Neuronal stem cell (in vitro differentiated cells): ENCODE measurements at regions not wholly inside any gene's neighbourhood (a gene's known extent, or its start where the extent isn't known, plus 50 kb on each side); places are given as distances from the start of the nearest gene placed in this dataset.

ENCODE experiments used
- DNase-seq: peaks from one replicate; pipeline ENCODE4 v3.0.0-alpha.2; 2013; ENCODE audit warnings: low spot score
- H2AFZ ChIP-seq: one replicate; pipeline ENCODE4 v1.6.1; 2013; ENCODE audit warnings: mild to moderate bottlenecking, low read length, inconsistent platforms
- H2AK5ac ChIP-seq: 2 replicates; pipeline ENCODE4 v1.6.1; 2013; ENCODE audit warnings: low read depth, mild to moderate bottlenecking, inconsistent platforms, low read length, moderate library complexity, mixed read lengths
- H2BK120ac ChIP-seq: 2 replicates; pipeline ENCODE4 v1.6.1; 2013; ENCODE audit warnings: low read depth, mild to moderate bottlenecking, inconsistent platforms, low read length, moderate library complexity, mixed read lengths
- H2BK12ac ChIP-seq: one replicate; pipeline ENCODE4 v1.6.1; 2013; ENCODE audit warnings: low read length, inconsistent platforms
- H2BK15ac ChIP-seq: 2 replicates; pipeline ENCODE4 v1.6.1; 2013; ENCODE audit warnings: mild to moderate bottlenecking, low read length, inconsistent platforms, mixed read lengths
- H2BK5ac ChIP-seq: one replicate; pipeline ENCODE4 v1.6.1; 2013; ENCODE audit warnings: inconsistent platforms, mild to moderate bottlenecking, low read length, moderate library complexity
- H3K14ac ChIP-seq: one replicate; pipeline ENCODE4 v1.6.1; 2013; ENCODE audit warnings: low read length, inconsistent platforms
- H3K18ac ChIP-seq: 2 replicates; pipeline ENCODE4 v1.6.1; 2013; ENCODE audit warnings: low read length, inconsistent platforms
- H3K23ac ChIP-seq: 2 replicates; pipeline ENCODE4 v1.6.1; 2013; ENCODE audit warnings: low read depth, mild to moderate bottlenecking, mixed read lengths, low read length, inconsistent platforms; ENCODE audit not compliant: poor library complexity
- H3K27ac ChIP-seq: replicated peaks from 3 replicates; pipeline ENCODE4 v1.5.1; 2013; ENCODE audit warnings: low read length, inconsistent platforms
- H3K27me3 ChIP-seq, 3 experiments: 2 replicates each; pipeline ENCODE4 v1.6.1; 2013; ENCODE audit warnings: low read length in 3 of 3, mild to moderate bottlenecking in 2 of 3, inconsistent platforms in 1 of 3, low read depth in 1 of 3, mixed read lengths in 1 of 3, moderate library complexity in 1 of 3; ENCODE audit not compliant: control insufficient read depth in 3 of 3, insufficient read depth in 3 of 3
- H3K36me3 ChIP-seq, 2 donors: replicated peaks in 1 of 2; 2 replicates each; pipeline ENCODE4 v1.6.1; 2013; ENCODE audit warnings: low read length in 2 of 2; ENCODE audit not compliant: control insufficient read depth in 2 of 2, insufficient read depth in 2 of 2
- H3K4ac ChIP-seq: 2 replicates; pipeline ENCODE4 v1.6.1; 2013; ENCODE audit warnings: inconsistent platforms, mild to moderate bottlenecking, low read length, moderate library complexity
- H3K4me1 ChIP-seq, 2 donors: 1 replicate in 1 of 2; 2 replicates in 1 of 2; pipeline ENCODE4 v1.6.1; 2013; ENCODE audit warnings: low read length in 2 of 2, low read depth in 1 of 2; ENCODE audit not compliant: control insufficient read depth in 2 of 2, insufficient read depth in 1 of 2
- H3K4me2 ChIP-seq: one replicate; pipeline ENCODE4 v1.6.1; 2013; ENCODE audit warnings: mild to moderate bottlenecking, low read length, inconsistent platforms; ENCODE audit not compliant: insufficient read depth, poor library complexity, severe bottlenecking
- H3K4me3 ChIP-seq, 2 donors: 2 replicates each; pipeline ENCODE4 v1.5.1; 2013; ENCODE audit warnings: low read length in 2 of 2, mild to moderate bottlenecking in 2 of 2, inconsistent platforms in 1 of 2, moderate library complexity in 1 of 2
- H3K79me1 ChIP-seq: one replicate; pipeline ENCODE4 v1.6.1; 2013; ENCODE audit warnings: low read depth, mild to moderate bottlenecking, inconsistent platforms, low read length, moderate library complexity
- H3K9ac ChIP-seq: one replicate; pipeline ENCODE4 v1.6.1; 2013; ENCODE audit warnings: mild to moderate bottlenecking, low read depth, low read length, inconsistent platforms; ENCODE audit not compliant: poor library complexity
- H3K9me3 ChIP-seq, 2 donors: replicated peaks in 1 of 2; 2 replicates each; pipeline versions ENCODE3 to v1.6.1; 2013; ENCODE audit warnings: low read length in 2 of 2, mild to moderate bottlenecking in 2 of 2, inconsistent platforms in 1 of 2, low read depth in 1 of 2, mixed read lengths in 1 of 2, moderate library complexity in 1 of 2; ENCODE audit not compliant: control insufficient read depth in 2 of 2, insufficient read depth in 1 of 2
- H4K8ac ChIP-seq: one replicate; pipeline ENCODE4 v1.6.1; 2013; ENCODE audit warnings: low read depth, mild to moderate bottlenecking, inconsistent platforms, low read length, moderate library complexity
- H4K91ac ChIP-seq: one replicate; pipeline ENCODE4 v1.6.1; 2013; ENCODE audit warnings: low read length, low read depth, mild to moderate bottlenecking, inconsistent platforms; ENCODE audit not compliant: poor library complexity
- WGBS, 2 donors: extraction: QIAGEN DNeasy Blood & Tissue Kit; methylation state at CpG; one replicate each; pipeline ENCODE4 v1.1.7; 2013; ENCODE audit warnings: missing lambda C conversion rate in 2 of 2, mixed read lengths in 1 of 2; ENCODE audit not compliant: insufficient read length in 2 of 2, insufficient replicate concordance in 1 of 2; ENCODE audit errors: extremely low coverage in 2 of 2; 5-methylcytosine and 5-hydroxymethylcytosine counted together

DNA sequence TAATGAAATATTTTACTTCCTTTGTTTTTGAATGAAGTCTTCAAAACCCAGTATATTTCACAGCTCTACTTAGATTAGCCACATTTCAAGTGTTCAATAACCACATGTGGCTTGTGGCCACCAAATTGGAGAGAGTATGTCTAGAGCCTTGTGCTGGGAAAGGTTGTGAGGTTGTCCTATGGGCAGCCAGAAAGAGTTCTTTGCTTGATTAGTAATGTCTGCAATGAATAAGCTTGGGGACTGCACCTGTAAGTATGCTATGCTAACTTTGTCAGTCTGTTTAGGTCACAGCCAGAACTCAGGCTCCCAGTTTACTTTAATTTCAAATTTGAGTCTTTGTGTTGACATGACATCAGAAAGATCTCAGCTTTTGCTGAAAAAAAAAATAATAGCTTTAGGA lies 294.9 kb upstream of the SOX14 start:
- Histone ChIP-seq H2BK12ac (no peak overlapping the region), H3K79me1 (no peaks in the 10 kb centered on the region), H3K27ac (no peak overlapping the region), H2BK5ac (no peak overlapping the region), H3K14ac (no peak overlapping the region), H3K27me3 (no peaks in the 10 kb centered on the region), H3K18ac (no peak overlapping the region), H3K4ac (no peak overlapping the region), H4K91ac (no peak overlapping the region), H3K23ac (no peak overlapping the region), H3K4me1 (peaks cover 0 to 6% of the 10 kb centered on the region in 2 donors), H2BK15ac (no peak overlapping the region), H3K36me3 (no peaks in the 10 kb centered on the region), H2AFZ (no peak overlapping the region), H3K4me3 (no peak overlapping the region), H4K8ac (no peak overlapping the region), H3K4me2 (no peak overlapping the region), H3K9me3 (no peaks in the 10 kb centered on the region), H2AK5ac (no peak overlapping the region), H3K9ac (no peak overlapping the region), H2BK120ac (no peak overlapping the region)
- DNase-seq, result no peak

DNA sequence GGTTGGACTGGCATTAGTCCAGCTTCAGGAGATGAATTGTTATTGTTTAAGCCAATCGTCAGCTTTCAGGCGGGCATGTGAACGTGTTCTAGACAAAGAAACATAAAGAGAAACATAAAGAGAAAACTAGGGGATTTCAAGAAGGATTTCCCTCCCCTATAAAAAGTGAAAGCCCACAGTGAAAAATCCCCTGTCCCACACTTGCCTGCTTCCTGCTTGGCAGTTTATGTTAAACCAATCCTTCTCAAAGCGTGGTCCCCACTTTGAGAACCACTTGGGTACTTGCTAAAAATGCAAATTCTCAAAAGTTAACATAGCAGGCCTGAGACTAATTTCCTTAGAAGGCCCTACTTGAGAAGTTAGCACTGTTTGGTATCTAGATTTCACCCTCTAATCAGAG lies 293.0 kb upstream of the SOX14 start:
- H2BK15ac ChIP-seq, result no peak overlapping the region
- H2BK12ac ChIP-seq, result no peak overlapping the region
- no peak overlapping the region for H2BK5ac ChIP-seq
- no peak overlapping the region for H3K4me3 ChIP-seq
- H3K9me3 ChIP-seq, result no peaks in the 10 kb centered on the region
- H2BK120ac ChIP-seq, result no peak overlapping the region
- H2AFZ ChIP-seq, result no peak overlapping the region
- H3K18ac ChIP-seq, result no peak overlapping the region
- H3K36me3 ChIP-seq, result no peaks in the 10 kb centered on the region
- no peak overlapping the region for H2AK5ac ChIP-seq
- no peaks in the 10 kb centered on the region for H3K27me3 ChIP-seq
- no peak overlapping the region for H3K23ac ChIP-seq
- WGBS, 2 donors, result no CpG with 5 or more reads among the region's 4 CpGs
- no peak overlapping the region for H3K9ac ChIP-seq
- H3K4me2 ChIP-seq, result no peak overlapping the region
- no peak overlapping the region for H4K8ac ChIP-seq
- no peak overlapping the region for H3K27ac ChIP-seq
- peaks cover 0 to 6% of the 10 kb centered on the region in 2 donors for H3K4me1 ChIP-seq
- no peak overlapping the region for H3K4ac ChIP-seq
- H4K91ac ChIP-seq, result no peak overlapping the region
- no peaks in the 10 kb centered on the region for H3K79me1 ChIP-seq
- DNase-seq, result no peak
- no peak overlapping the region for H3K14ac ChIP-seq

DNA sequence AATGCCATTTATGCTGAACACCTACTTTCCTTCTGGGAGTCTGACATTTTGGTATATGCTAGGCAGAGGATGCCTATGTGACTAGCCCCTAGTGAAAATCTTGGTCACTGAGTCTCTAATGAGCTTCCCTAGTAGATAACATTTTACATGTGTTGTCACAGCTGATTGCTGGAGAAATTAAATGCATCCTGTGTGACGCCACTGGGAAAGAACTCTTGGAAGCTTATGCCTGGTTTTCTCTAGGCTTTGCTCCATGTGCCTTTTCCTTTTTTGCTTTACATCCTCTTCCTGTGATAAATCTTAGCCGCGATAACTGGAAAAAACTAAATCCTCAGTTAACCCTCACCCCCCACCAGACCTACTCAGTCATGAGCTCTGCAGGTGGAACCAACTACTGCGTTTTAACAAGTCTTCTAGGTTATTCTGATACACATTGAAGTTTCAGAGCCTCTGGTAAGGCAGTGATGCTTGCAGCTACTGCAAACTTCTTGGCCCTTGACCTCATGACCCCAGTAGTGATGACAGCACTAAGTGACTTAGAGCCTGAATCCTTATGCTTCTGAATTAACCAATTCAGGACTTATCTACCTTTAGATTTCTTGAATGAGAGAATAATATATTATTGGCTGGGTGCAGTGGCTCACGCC lies 292.4 kb upstream of the SOX14 start:
- Histone ChIP-seq H3K4me1 (peaks cover 0 to 6% of the 10 kb centered on the region in 2 donors), H3K79me1 (no peaks in the 10 kb centered on the region), H3K9ac (no peak overlapping the region), H2BK120ac (no peak overlapping the region), H2AK5ac (no peak overlapping the region), H3K4me2 (no peak overlapping the region), H2AFZ (no peak overlapping the region), H3K23ac (no peak overlapping the region), H4K8ac (no peak overlapping the region), H3K27ac (no peak overlapping the region), H2BK15ac (no peak overlapping the region), H3K18ac (no peak overlapping the region), H3K4me3 (no peak overlapping the region), H3K27me3 (no peaks in the 10 kb centered on the region), H3K36me3 (no peaks in the 10 kb centered on the region), H3K4ac (no peak overlapping the region), H2BK5ac (no peak overlapping the region), H3K9me3 (no peaks in the 10 kb centered on the region), H2BK12ac (no peak overlapping the region), H3K14ac (no peak overlapping the region), H4K91ac (no peak overlapping the region)
- no CpG with 5 or more reads among the region's 5 CpGs for WGBS, 2 donors
- no peak for DNase-seq

DNA sequence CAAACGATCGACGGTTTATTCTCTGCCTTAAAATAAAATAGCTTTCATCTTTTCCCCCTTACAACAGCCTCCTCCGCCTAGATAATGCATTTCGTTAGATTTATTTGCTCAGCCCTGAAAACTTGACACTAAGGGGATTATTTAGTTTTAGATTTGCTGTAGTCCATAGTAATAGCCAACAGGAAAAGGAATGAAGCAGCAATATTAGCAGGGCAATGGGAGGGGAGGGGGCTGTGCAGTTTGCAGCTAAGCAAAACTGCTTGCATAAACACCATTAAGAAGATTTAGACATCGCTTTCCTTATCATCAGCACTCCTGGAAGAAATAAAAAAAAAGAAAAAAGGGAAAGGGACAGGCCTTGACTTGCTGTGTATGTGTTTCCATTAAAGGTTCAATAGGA lies 286.5 kb upstream of the SOX14 start:
- H3K27ac ChIP-seq, result no peak overlapping the region
- no peak overlapping the region for H3K14ac ChIP-seq
- WGBS, 2 donors, result no CpG with 5 or more reads among the region's 6 CpGs
- no peaks in the 10 kb centered on the region for H3K9me3 ChIP-seq
- no peaks in the 10 kb centered on the region for H3K27me3 ChIP-seq
- H3K4me3 ChIP-seq, result no peak overlapping the region
- H3K9ac ChIP-seq, result no peak overlapping the region
- no peaks in the 10 kb centered on the region for H3K36me3 ChIP-seq
- H2BK5ac ChIP-seq, result no peak overlapping the region
- no peak overlapping the region for H2AK5ac ChIP-seq
- no peak overlapping the region for H3K18ac ChIP-seq
- H3K79me1 ChIP-seq, result no peaks in the 10 kb centered on the region
- H2BK120ac ChIP-seq, result no peak overlapping the region
- no peak for DNase-seq
- H2AFZ ChIP-seq, result no peak overlapping the region
- H3K23ac ChIP-seq, result no peak overlapping the region
- no peak overlapping the region for H4K91ac ChIP-seq
- H2BK12ac ChIP-seq, result no peak overlapping the region
- no peak overlapping the region for H2BK15ac ChIP-seq
- no peak overlapping the region for H3K4ac ChIP-seq
- H4K8ac ChIP-seq, result no peak overlapping the region
- H3K4me2 ChIP-seq, result no peak overlapping the region
- peaks cover 0 to under 1% of the 10 kb centered on the region in 2 donors for H3K4me1 ChIP-seq
